A549 (cell line): ENCODE measurements at regions not wholly inside any gene's neighbourhood (a gene's known extent, or its start where the extent isn't known, plus 50 kb on each side); places are given as distances from the start of the nearest gene placed in this dataset.
"Not testable (repeated sequence)": the region's sequence is repeated elsewhere in the genome, so short reads cannot be mapped to it uniquely, and the experiment has no call there.

ENCODE experiments used
- CEBPB ChIP-seq, 2 experiments: fragments of >200 bp in 1 of 2; sonication (Bioruptor Twin) in 1 of 2; formaldehyde crosslinking in 1 of 2; IDR thresholded peaks; 2 replicates each; pipeline ENCODE4 v1.6.1; 2012 to 2016
- HDAC2 ChIP-seq: fragments of 200-600 bp; sonication (generic); IDR thresholded peaks from 2 replicates; pipeline ENCODE4 v1.6.1; 2016
- MYC ChIP-seq: IDR thresholded peaks from 2 replicates; pipeline ENCODE4 v1.6.1; 2012; ENCODE audit warnings: mild to moderate bottlenecking, inconsistent platforms, low read length, improper control_type of control experiment, borderline replicate concordance
- POLR2A ChIP-seq: IDR thresholded peaks from 2 replicates; pipeline ENCODE4 v1.6.1; 2012; ENCODE audit warnings: mild to moderate bottlenecking, low read length
- RAD21 ChIP-seq, 2 experiments: fragments of >200 bp in 1 of 2; sonication (Bioruptor Twin) in 1 of 2; formaldehyde crosslinking in 1 of 2; IDR thresholded peaks in 1 of 2; conservative IDR thresholded peaks in 1 of 2; 2 replicates in 1 of 2; 3 replicates in 1 of 2; pipeline ENCODE4 v1.6.1; 2012 to 2018; ENCODE audit warnings: inconsistent platforms in 1 of 2
- RCOR1 ChIP-seq: fragments of 150-350 bp; IDR thresholded peaks from 2 replicates; pipeline ENCODE4 v1.6.1; 2014; ENCODE audit warnings: antibody characterized with exemption, low read length, low read depth
- TF ChIP-seq, protein P1 (sequence below): fragments of >200 bp; sonication (Bioruptor Twin); formaldehyde crosslinking; IDR thresholded peaks from 3 replicates; pipeline ENCODE4 v1.5.1; 2016
- TF ChIP-seq, protein P2 (sequence below): IDR thresholded peaks from 2 replicates; pipeline ENCODE4 v1.6.1; 2012

DNA sequence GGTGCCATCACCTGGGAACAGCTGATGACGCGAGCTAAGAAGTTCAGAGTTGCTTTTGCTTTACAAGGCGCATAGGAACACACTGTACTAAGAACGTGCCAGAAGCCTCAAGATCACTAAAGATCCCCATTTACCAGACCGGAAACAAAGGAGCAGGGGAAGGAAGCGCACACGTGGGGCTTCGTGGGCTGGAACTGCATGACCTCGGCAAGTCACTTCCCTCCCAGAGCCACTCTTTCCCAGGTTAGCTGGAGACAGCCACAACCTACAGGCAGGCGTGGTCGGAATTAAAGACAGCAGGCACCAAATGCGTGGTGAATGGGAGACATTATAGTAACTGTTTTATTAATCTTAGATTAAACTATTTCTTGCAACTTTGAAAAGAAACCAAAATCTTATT, 154.9 kb upstream of the IQSEC1 start:
- not testable (repeated sequence) for TF ChIP-seq CEBPB (IDR thresholded peaks at IDR 0.05); POLR2A; MYC; RAD21 (conservative IDR thresholded peaks at IDR 0.05 in 1 of 2, IDR thresholded peaks at IDR 0.05 in 1 of 2); HDAC2; RCOR1
- TF ChIP-seq, protein P1, sequence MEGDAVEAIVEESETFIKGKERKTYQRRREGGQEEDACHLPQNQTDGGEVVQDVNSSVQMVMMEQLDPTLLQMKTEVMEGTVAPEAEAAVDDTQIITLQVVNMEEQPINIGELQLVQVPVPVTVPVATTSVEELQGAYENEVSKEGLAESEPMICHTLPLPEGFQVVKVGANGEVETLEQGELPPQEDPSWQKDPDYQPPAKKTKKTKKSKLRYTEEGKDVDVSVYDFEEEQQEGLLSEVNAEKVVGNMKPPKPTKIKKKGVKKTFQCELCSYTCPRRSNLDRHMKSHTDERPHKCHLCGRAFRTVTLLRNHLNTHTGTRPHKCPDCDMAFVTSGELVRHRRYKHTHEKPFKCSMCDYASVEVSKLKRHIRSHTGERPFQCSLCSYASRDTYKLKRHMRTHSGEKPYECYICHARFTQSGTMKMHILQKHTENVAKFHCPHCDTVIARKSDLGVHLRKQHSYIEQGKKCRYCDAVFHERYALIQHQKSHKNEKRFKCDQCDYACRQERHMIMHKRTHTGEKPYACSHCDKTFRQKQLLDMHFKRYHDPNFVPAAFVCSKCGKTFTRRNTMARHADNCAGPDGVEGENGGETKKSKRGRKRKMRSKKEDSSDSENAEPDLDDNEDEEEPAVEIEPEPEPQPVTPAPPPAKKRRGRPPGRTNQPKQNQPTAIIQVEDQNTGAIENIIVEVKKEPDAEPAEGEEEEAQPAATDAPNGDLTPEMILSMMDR, result not testable (repeated sequence)
- TF ChIP-seq, protein P2, sequence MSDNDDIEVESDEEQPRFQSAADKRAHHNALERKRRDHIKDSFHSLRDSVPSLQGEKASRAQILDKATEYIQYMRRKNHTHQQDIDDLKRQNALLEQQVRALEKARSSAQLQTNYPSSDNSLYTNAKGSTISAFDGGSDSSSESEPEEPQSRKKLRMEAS, result not testable (repeated sequence)
